T-helper 17 cell (primary cell): ENCODE measurements at regions not wholly inside any gene's neighbourhood (a gene's known extent, or its start where the extent isn't known, plus 50 kb on each side); places are given as distances from the start of the nearest gene placed in this dataset.

ENCODE experiments used
- ATAC-seq: fragments of 150-1000 bp; cut with Tn5 transposase; 2 replicates; pipeline ENCODE4 v1.10.0; 2021; ENCODE audit warnings: mild to moderate bottlenecking, moderate library complexity
- DNase-seq, 3 donors: peaks; one replicate each; pipeline versions ENCODE4 v3.0.0 to v3.0.0-alpha.2; 2020 to 2021
- H3K9me3 ChIP-seq: one replicate; pipeline ENCODE4 v1.7.0; 2013; ENCODE audit warnings: low read length, mild to moderate bottlenecking; ENCODE audit not compliant: control insufficient read depth, poor library complexity, severe bottlenecking
- H3K27ac Mint-ChIP-seq: one replicate; pipeline ENCODE4 v1.8.0; 2022; ENCODE audit warnings: mild to moderate bottlenecking, moderate library complexity, mixed read lengths
- H3K27me3 Mint-ChIP-seq: one replicate; pipeline ENCODE4 v1.8.0; 2022; ENCODE audit warnings: mixed read lengths
- H3K36me3 Mint-ChIP-seq: one replicate; pipeline ENCODE4 v1.8.0; 2022; ENCODE audit warnings: low read depth, mixed read lengths
- H3K4me1 Mint-ChIP-seq: one replicate; pipeline ENCODE4 v1.8.0; 2022; ENCODE audit warnings: mild to moderate bottlenecking, mixed read lengths
- H3K4me3 Mint-ChIP-seq: one replicate; pipeline ENCODE4 v1.8.0; 2022; ENCODE audit warnings: mild to moderate bottlenecking, moderate library complexity, mixed read lengths

GRCh38 chr13:78299832-78300623 lies 303.3 kb downstream of the POU4F1 start:
- Mint-ChIP-seq H3K4me1 (no peaks in the 10 kb centered on the region), H3K27me3 (peaks cover 4% of the 10 kb centered on the region), H3K4me3 (no peak overlapping the region), H3K36me3 (no peaks in the 10 kb centered on the region), H3K27ac (no peak overlapping the region)
- no peak for DNase-seq
- no peak for ATAC-seq
- no peaks in the 10 kb centered on the region for H3K9me3 ChIP-seq

- Mint-ChIP-seq H3K36me3 (no peaks in the 10 kb centered on the region), H3K27me3 (peaks cover 4% of the 10 kb centered on the region), H3K4me3 (no peak overlapping the region), H3K4me1 (no peaks in the 10 kb centered on the region), H3K27ac (no peak overlapping the region)
- DNase-seq, result no peak
- no peaks in the 10 kb centered on the region for H3K9me3 ChIP-seq
- no peak for ATAC-seq
Observed at GRCh38 chr13:78298657-78299056, 304.7 kb downstream of the POU4F1 start.

GRCh38 chr13:78286748-78287147 lies 316.6 kb downstream of the POU4F1 start:
- no peak overlapping the region for H3K27ac Mint-ChIP-seq
- no peaks in the 10 kb centered on the region for H3K36me3 Mint-ChIP-seq
- no peaks in the 10 kb centered on the region for H3K27me3 Mint-ChIP-seq
- no peak overlapping the region for H3K4me3 Mint-ChIP-seq
- H3K9me3 ChIP-seq, result no peaks in the 10 kb centered on the region
- DNase-seq (no peak), ATAC-seq (no peak)
- H3K4me1 Mint-ChIP-seq, result no peaks in the 10 kb centered on the region

- no peak overlapping the region for H3K27ac Mint-ChIP-seq
- no peaks in the 10 kb centered on the region for H3K36me3 Mint-ChIP-seq
- H3K4me3 Mint-ChIP-seq, result no peak overlapping the region
- ATAC-seq (no peak), DNase-seq (no peak)
- no peaks in the 10 kb centered on the region for H3K9me3 ChIP-seq
- H3K27me3 Mint-ChIP-seq, result no peaks in the 10 kb centered on the region
- H3K4me1 Mint-ChIP-seq, result no peaks in the 10 kb centered on the region
Observed at GRCh38 chr13:78265098-78265497, 338.3 kb downstream of the POU4F1 start.

GRCh38 chr13:78258304-78258703 lies 339.7 kb upstream of the EDNRB start:
- H3K4me3 Mint-ChIP-seq, result no peak overlapping the region
- H3K9me3 ChIP-seq, result no peaks in the 10 kb centered on the region
- no peaks in the 10 kb centered on the region for H3K4me1 Mint-ChIP-seq
- DNase-seq (no peak), ATAC-seq (no peak)
- no peaks in the 10 kb centered on the region for H3K27me3 Mint-ChIP-seq
- no peaks in the 10 kb centered on the region for H3K36me3 Mint-ChIP-seq
- H3K27ac Mint-ChIP-seq, result no peak overlapping the region

GRCh38 chr13:78256484-78256883 lies 337.9 kb upstream of the EDNRB start:
- Mint-ChIP-seq H3K4me1 (no peaks in the 10 kb centered on the region), H3K27me3 (no peaks in the 10 kb centered on the region), H3K27ac (no peak overlapping the region), H3K36me3 (no peaks in the 10 kb centered on the region), H3K4me3 (no peak overlapping the region)
- ATAC-seq (no peak), DNase-seq (no peak)
- H3K9me3 ChIP-seq, result no peaks in the 10 kb centered on the region

GRCh38 chr13:78254113-78254512 lies 335.5 kb upstream of the EDNRB start:
- Mint-ChIP-seq H3K27ac (no peak overlapping the region), H3K4me1 (no peaks in the 10 kb centered on the region), H3K4me3 (no peak overlapping the region), H3K36me3 (no peaks in the 10 kb centered on the region), H3K27me3 (no peaks in the 10 kb centered on the region)
- no peak for ATAC-seq
- no peaks in the 10 kb centered on the region for H3K9me3 ChIP-seq
- DNase-seq, result no peak

GRCh38 chr13:78247362-78247761 lies 328.7 kb upstream of the EDNRB start:
- DNase-seq (no peak), ATAC-seq (no peak)
- Mint-ChIP-seq H3K36me3 (no peaks in the 10 kb centered on the region), H3K4me1 (no peaks in the 10 kb centered on the region), H3K27me3 (no peaks in the 10 kb centered on the region), H3K4me3 (no peak overlapping the region), H3K27ac (no peak overlapping the region)
- H3K9me3 ChIP-seq, result no peaks in the 10 kb centered on the region

GRCh38 chr13:78241278-78241919 lies 322.8 kb upstream of the EDNRB start:
- Mint-ChIP-seq H3K27ac (no peak overlapping the region), H3K36me3 (no peaks in the 10 kb centered on the region), H3K4me3 (no peak overlapping the region), H3K27me3 (peaks cover 16% of the 10 kb centered on the region), H3K4me1 (no peaks in the 10 kb centered on the region)
- H3K9me3 ChIP-seq, result no peaks in the 10 kb centered on the region
- no peak for DNase-seq
- no peak for ATAC-seq

- Mint-ChIP-seq H3K4me3 (no peak overlapping the region), H3K36me3 (no peaks in the 10 kb centered on the region), H3K4me1 (no peaks in the 10 kb centered on the region), H3K27me3 (peaks cover 16% of the 10 kb centered on the region), H3K27ac (no peak overlapping the region)
- ATAC-seq, result no peak
- H3K9me3 ChIP-seq, result no peaks in the 10 kb centered on the region
- no peak for DNase-seq
Observed at GRCh38 chr13:78239714-78240113, 321.1 kb upstream of the EDNRB start.

GRCh38 chr13:78238911-78239310 lies 320.3 kb upstream of the EDNRB start:
- Mint-ChIP-seq H3K27me3 (peaks cover 16% of the 10 kb centered on the region), H3K4me3 (no peak overlapping the region), H3K27ac (no peak overlapping the region), H3K4me1 (no peaks in the 10 kb centered on the region), H3K36me3 (no peaks in the 10 kb centered on the region)
- H3K9me3 ChIP-seq, result no peaks in the 10 kb centered on the region
- no peak for ATAC-seq
- DNase-seq, result no peak

- no peaks in the 10 kb centered on the region for H3K9me3 ChIP-seq
- H3K27ac Mint-ChIP-seq, result no peak overlapping the region
- no peaks in the 10 kb centered on the region for H3K27me3 Mint-ChIP-seq
- no peaks in the 10 kb centered on the region for H3K4me1 Mint-ChIP-seq
- H3K36me3 Mint-ChIP-seq, result no peaks in the 10 kb centered on the region
- H3K4me3 Mint-ChIP-seq, result no peak overlapping the region
- ATAC-seq, result no peak
- DNase-seq, result no peak
Observed at GRCh38 chr13:78228940-78229339, 310.3 kb upstream of the EDNRB start.

- H3K4me1 Mint-ChIP-seq, result no peaks in the 10 kb centered on the region
- H3K4me3 Mint-ChIP-seq, result no peak overlapping the region
- no peaks in the 10 kb centered on the region for H3K9me3 ChIP-seq
- H3K27ac Mint-ChIP-seq, result no peak overlapping the region
- H3K27me3 Mint-ChIP-seq, result no peaks in the 10 kb centered on the region
- DNase-seq (no peak), ATAC-seq (no peak)
- H3K36me3 Mint-ChIP-seq, result no peaks in the 10 kb centered on the region
Observed at GRCh38 chr13:78228211-78228610, 309.6 kb upstream of the EDNRB start.

- Mint-ChIP-seq H3K4me3 (no peak overlapping the region), H3K4me1 (no peaks in the 10 kb centered on the region), H3K36me3 (no peaks in the 10 kb centered on the region), H3K27ac (no peak overlapping the region), H3K27me3 (no peaks in the 10 kb centered on the region)
- H3K9me3 ChIP-seq, result no peaks in the 10 kb centered on the region
- ATAC-seq (no peak), DNase-seq (no peak)
Observed at GRCh38 chr13:78227709-78228108, 309.1 kb upstream of the EDNRB start.
